Activated naive CD8-positive, alpha-beta T cell treated with anti-CD3 and anti-CD28 coated beads, Interleukin-2, amount 50 U/mL, for 24 hours (primary cell): ENCODE measurements at regions not wholly inside any gene's neighbourhood (a gene's known extent, or its start where the extent isn't known, plus 50 kb on each side); places are given as distances from the start of the nearest gene placed in this dataset.

ENCODE experiments used
- ATAC-seq: fragments of 150-1000 bp; cut with Tn5 transposase; one replicate; pipeline ENCODE4 v1.10.0; 2021
- DNase-seq: peaks from one replicate; pipeline ENCODE4 v3.0.0; 2021
- H3K27ac Mint-ChIP-seq: one replicate; pipeline ENCODE4 v1.8.0; 2021; ENCODE audit warnings: mild to moderate bottlenecking, mixed read lengths
- H3K27me3 Mint-ChIP-seq: one replicate; pipeline ENCODE4 v1.8.0; 2021; ENCODE audit warnings: mixed read lengths
- H3K36me3 Mint-ChIP-seq: one replicate; pipeline ENCODE4 v1.8.0; 2021; ENCODE audit warnings: low read depth, mixed read lengths
- H3K4me1 Mint-ChIP-seq: one replicate; pipeline ENCODE4 v1.8.0; 2021; ENCODE audit warnings: mixed read lengths
- H3K4me3 Mint-ChIP-seq: one replicate; pipeline ENCODE4 v1.8.0; 2021; ENCODE audit warnings: mild to moderate bottlenecking, moderate library complexity, mixed read lengths
- H3K9me3 Mint-ChIP-seq: one replicate; pipeline ENCODE4 v1.8.0; 2021; ENCODE audit warnings: mixed read lengths

GRCh38 chr22:48619721-48620120, 1208.0 kb downstream of the BRD1 start:
- no peak overlapping the region for H3K4me3 Mint-ChIP-seq
- DNase-seq (no peak), ATAC-seq (no peak)
- H3K27me3 Mint-ChIP-seq, result no peaks in the 10 kb centered on the region
- H3K4me1 Mint-ChIP-seq, result no peaks in the 10 kb centered on the region
- no peaks in the 10 kb centered on the region for H3K36me3 Mint-ChIP-seq
- H3K27ac Mint-ChIP-seq, result no peak overlapping the region
- no peaks in the 10 kb centered on the region for H3K9me3 Mint-ChIP-seq

- DNase-seq, result no peak
- Mint-ChIP-seq H3K27ac (no peak overlapping the region), H3K4me3 (no peak overlapping the region), H3K27me3 (no peaks in the 10 kb centered on the region), H3K9me3 (no peaks in the 10 kb centered on the region), H3K36me3 (no peaks in the 10 kb centered on the region), H3K4me1 (no peaks in the 10 kb centered on the region)
- ATAC-seq, result no peak
Measured at GRCh38 chr22:48618326-48618725, 1209.3 kb downstream of the BRD1 start.

- no peaks in the 10 kb centered on the region for H3K36me3 Mint-ChIP-seq
- no peaks in the 10 kb centered on the region for H3K9me3 Mint-ChIP-seq
- H3K4me3 Mint-ChIP-seq, result no peak overlapping the region
- no peak for DNase-seq
- ATAC-seq, result no peak
- no peaks in the 10 kb centered on the region for H3K4me1 Mint-ChIP-seq
- H3K27me3 Mint-ChIP-seq, result no peaks in the 10 kb centered on the region
- H3K27ac Mint-ChIP-seq, result no peak overlapping the region
Measured at GRCh38 chr22:48616656-48617055, 1211.0 kb downstream of the BRD1 start.

- no peak overlapping the region for H3K27ac Mint-ChIP-seq
- DNase-seq (no peak), ATAC-seq (no peak)
- H3K36me3 Mint-ChIP-seq, result no peaks in the 10 kb centered on the region
- no peaks in the 10 kb centered on the region for H3K27me3 Mint-ChIP-seq
- no peaks in the 10 kb centered on the region for H3K9me3 Mint-ChIP-seq
- no peak overlapping the region for H3K4me3 Mint-ChIP-seq
- no peaks in the 10 kb centered on the region for H3K4me1 Mint-ChIP-seq
Measured at GRCh38 chr22:48615171-48616008, 1212.3 kb downstream of the BRD1 start.

GRCh38 chr22:48613566-48614200, 1214.0 kb downstream of the BRD1 start:
- H3K4me3 Mint-ChIP-seq, result no peak overlapping the region
- no peaks in the 10 kb centered on the region for H3K4me1 Mint-ChIP-seq

GRCh38 chr22:48612077-48612995, 1215.3 kb downstream of the BRD1 start:
- Mint-ChIP-seq H3K4me1 (no peaks in the 10 kb centered on the region), H3K27me3 (no peaks in the 10 kb centered on the region), H3K36me3 (no peaks in the 10 kb centered on the region), H3K9me3 (no peaks in the 10 kb centered on the region), H3K27ac (no peak overlapping the region), H3K4me3 (no peak overlapping the region)
- ATAC-seq (no peak), DNase-seq (no peak)

More at GRCh38 chr22:48613566-48614200, 1214.0 kb downstream of the BRD1 start:
- no peaks in the 10 kb centered on the region for H3K27me3 Mint-ChIP-seq
- no peaks in the 10 kb centered on the region for H3K36me3 Mint-ChIP-seq
- H3K9me3 Mint-ChIP-seq, result no peaks in the 10 kb centered on the region
- no peak overlapping the region for H3K27ac Mint-ChIP-seq
- no peak for DNase-seq
- no peak for ATAC-seq

- Mint-ChIP-seq H3K27ac (no peak overlapping the region), H3K9me3 (peaks cover 8% of the 10 kb centered on the region), H3K27me3 (no peaks in the 10 kb centered on the region), H3K36me3 (no peaks in the 10 kb centered on the region), H3K4me1 (no peaks in the 10 kb centered on the region), H3K4me3 (no peak overlapping the region)
- DNase-seq (no peak), ATAC-seq (no peak)
Measured at GRCh38 chr22:48609279-48609865, 1218.3 kb downstream of the BRD1 start.

- Mint-ChIP-seq H3K9me3 (peaks cover 8% of the 10 kb centered on the region), H3K27ac (no peak overlapping the region), H3K4me1 (no peaks in the 10 kb centered on the region), H3K4me3 (no peak overlapping the region), H3K27me3 (no peaks in the 10 kb centered on the region), H3K36me3 (no peaks in the 10 kb centered on the region)
- ATAC-seq, result no peak
- no peak for DNase-seq
Measured at GRCh38 chr22:48607901-48608662, 1219.6 kb downstream of the BRD1 start.

GRCh38 chr22:48606684-48607307, 1220.9 kb downstream of the BRD1 start:
- no peak overlapping the region for H3K4me3 Mint-ChIP-seq
- no peak for ATAC-seq
- H3K36me3 Mint-ChIP-seq, result no peaks in the 10 kb centered on the region
- H3K4me1 Mint-ChIP-seq, result no peaks in the 10 kb centered on the region
- H3K27me3 Mint-ChIP-seq, result no peaks in the 10 kb centered on the region
- peaks cover 8% of the 10 kb centered on the region for H3K9me3 Mint-ChIP-seq
- no peak overlapping the region for H3K27ac Mint-ChIP-seq
- DNase-seq, result no peak

GRCh38 chr22:48605856-48606481, 1221.7 kb downstream of the BRD1 start:
- no peaks in the 10 kb centered on the region for H3K4me1 Mint-ChIP-seq
- H3K27me3 Mint-ChIP-seq, result no peaks in the 10 kb centered on the region
- DNase-seq (no peak), ATAC-seq (no peak)
- peaks cover 8% of the 10 kb centered on the region for H3K9me3 Mint-ChIP-seq
- H3K4me3 Mint-ChIP-seq, result no peak overlapping the region
- H3K36me3 Mint-ChIP-seq, result no peaks in the 10 kb centered on the region
- H3K27ac Mint-ChIP-seq, result no peak overlapping the region

- ATAC-seq, result no peak
- no peak overlapping the region for H3K4me3 Mint-ChIP-seq
Measured at GRCh38 chr22:48605125-48605524, 1222.5 kb downstream of the BRD1 start.

GRCh38 chr22:48603621-48604320, 1223.9 kb downstream of the BRD1 start:
- ATAC-seq, result no peak
- Mint-ChIP-seq H3K9me3 (peaks cover 8% of the 10 kb centered on the region), H3K27me3 (no peaks in the 10 kb centered on the region), H3K36me3 (no peaks in the 10 kb centered on the region), H3K4me3 (no peak overlapping the region), H3K4me1 (no peaks in the 10 kb centered on the region), H3K27ac (no peak overlapping the region)
- DNase-seq, result no peak

More at GRCh38 chr22:48605125-48605524, 1222.5 kb downstream of the BRD1 start:
- no peaks in the 10 kb centered on the region for H3K27me3 Mint-ChIP-seq
- H3K36me3 Mint-ChIP-seq, result no peaks in the 10 kb centered on the region
- H3K27ac Mint-ChIP-seq, result no peak overlapping the region
- DNase-seq, result no peak
- peaks cover 8% of the 10 kb centered on the region for H3K9me3 Mint-ChIP-seq
- no peaks in the 10 kb centered on the region for H3K4me1 Mint-ChIP-seq
